BJ (cell line): ENCODE measurements at regions not wholly inside any gene's neighbourhood (a gene's known extent, or its start where the extent isn't known, plus 50 kb on each side); places are given as distances from the start of the nearest gene placed in this dataset.

ENCODE experiments used
- CTCF ChIA-PET: fragments of 350-600 bp; formaldehyde crosslinking; extraction: SDS; loops from one replicate; lab custom pipeline; 2021; ENCODE audit warnings: antibody characterized with exemption, inconsistent platforms; lab: Yijun Ruan, JAX
- POLR2A ChIA-PET: fragments of 300-600 bp; sonication (Branson Sonifier 250); formaldehyde crosslinking; extraction: SDS; loops from one replicate; lab custom pipeline; 2021; ENCODE audit warnings: antibody characterized with exemption; lab: Charles Lee
- DNase-seq: peaks from one replicate; pipeline ENCODE4 v3.0.0-alpha.2; 2011; ENCODE audit warnings: low read depth
- H3K27me3 ChIP-seq: 2 replicates; pipeline ENCODE4 v1.6.0; 2011; ENCODE audit warnings: low read length; ENCODE audit not compliant: control insufficient read depth, insufficient read depth
- H3K36me3 ChIP-seq: 2 replicates; pipeline ENCODE4 v1.5.1; 2011; ENCODE audit warnings: low read length; ENCODE audit not compliant: control insufficient read depth, insufficient read depth
- H3K4me3 ChIP-seq: 2 replicates; pipeline ENCODE4 v1.5.1; 2011; ENCODE audit warnings: low read depth, mild to moderate bottlenecking, control low read depth, low read length
- TF ChIP-seq, protein P1 (sequence below): IDR thresholded peaks from 2 replicates; pipeline ENCODE4 v1.5.1; 2011; ENCODE audit warnings: low read depth, mild to moderate bottlenecking, control low read depth, inconsistent platforms, low read length, moderate library complexity; ENCODE audit not compliant: insufficient read depth

DNA sequence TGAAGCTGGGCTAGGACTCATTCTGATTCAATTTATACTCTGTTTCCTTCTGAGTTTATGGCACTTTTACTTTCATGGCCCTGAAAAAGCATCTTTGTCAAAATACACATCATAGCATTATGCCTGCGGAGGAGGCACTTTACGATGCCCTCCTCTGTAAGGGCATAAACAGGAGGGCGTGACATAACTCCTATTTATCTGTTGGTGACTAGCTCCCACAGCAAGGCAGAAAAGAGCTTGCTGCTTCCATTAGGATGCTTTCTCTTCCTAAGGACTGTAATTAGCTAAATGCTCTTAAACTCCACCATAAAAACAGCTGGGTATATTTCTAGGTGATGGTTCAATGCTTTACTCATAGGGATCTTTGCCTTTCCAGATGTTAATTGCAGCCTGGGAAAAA is 315.2 kb upstream of the GHITM start:
- H3K27me3 ChIP-seq = no peaks in the 10 kb centered on the region
- ChIA-PET POLR2A (no interaction called here), CTCF (interaction anchor here (0.9 kb wide), 1 partner anchor 16 kb away, joined by 4 read pairs; no protein-coding TSS in a partner anchor)
- TF ChIP-seq, protein P1, sequence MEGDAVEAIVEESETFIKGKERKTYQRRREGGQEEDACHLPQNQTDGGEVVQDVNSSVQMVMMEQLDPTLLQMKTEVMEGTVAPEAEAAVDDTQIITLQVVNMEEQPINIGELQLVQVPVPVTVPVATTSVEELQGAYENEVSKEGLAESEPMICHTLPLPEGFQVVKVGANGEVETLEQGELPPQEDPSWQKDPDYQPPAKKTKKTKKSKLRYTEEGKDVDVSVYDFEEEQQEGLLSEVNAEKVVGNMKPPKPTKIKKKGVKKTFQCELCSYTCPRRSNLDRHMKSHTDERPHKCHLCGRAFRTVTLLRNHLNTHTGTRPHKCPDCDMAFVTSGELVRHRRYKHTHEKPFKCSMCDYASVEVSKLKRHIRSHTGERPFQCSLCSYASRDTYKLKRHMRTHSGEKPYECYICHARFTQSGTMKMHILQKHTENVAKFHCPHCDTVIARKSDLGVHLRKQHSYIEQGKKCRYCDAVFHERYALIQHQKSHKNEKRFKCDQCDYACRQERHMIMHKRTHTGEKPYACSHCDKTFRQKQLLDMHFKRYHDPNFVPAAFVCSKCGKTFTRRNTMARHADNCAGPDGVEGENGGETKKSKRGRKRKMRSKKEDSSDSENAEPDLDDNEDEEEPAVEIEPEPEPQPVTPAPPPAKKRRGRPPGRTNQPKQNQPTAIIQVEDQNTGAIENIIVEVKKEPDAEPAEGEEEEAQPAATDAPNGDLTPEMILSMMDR = no peak
- no peak for DNase-seq
- no peaks in the 10 kb centered on the region for H3K36me3 ChIP-seq
- no peak overlapping the region for H3K4me3 ChIP-seq

DNA sequence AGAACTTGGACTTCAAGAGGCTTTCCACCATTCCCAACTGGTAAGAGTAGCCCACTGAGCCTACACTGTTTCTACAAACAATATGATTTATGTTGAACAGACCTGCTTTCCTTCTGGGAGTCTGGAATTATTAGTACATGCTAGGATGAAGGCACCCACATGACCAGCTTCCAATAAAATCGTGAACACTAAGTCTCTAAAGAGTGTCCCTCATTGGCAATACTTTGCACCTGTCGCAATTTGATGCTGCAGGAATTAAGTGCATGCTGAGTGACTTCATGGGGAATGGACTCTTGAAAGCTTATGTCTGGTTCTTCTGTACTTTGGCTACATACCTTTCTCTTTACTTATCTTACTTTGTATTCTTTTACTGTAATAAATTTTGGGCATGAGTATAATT is 305.2 kb upstream of the GHITM start:
- POLR2A ChIA-PET = no interaction called here
- Histone ChIP-seq H3K27me3 (no peaks in the 10 kb centered on the region), H3K4me3 (no peak overlapping the region), H3K36me3 (no peaks in the 10 kb centered on the region)
- no peak for DNase-seq
- TF ChIP-seq, protein P1 = no peak
- CTCF ChIA-PET = no interaction called here

DNA sequence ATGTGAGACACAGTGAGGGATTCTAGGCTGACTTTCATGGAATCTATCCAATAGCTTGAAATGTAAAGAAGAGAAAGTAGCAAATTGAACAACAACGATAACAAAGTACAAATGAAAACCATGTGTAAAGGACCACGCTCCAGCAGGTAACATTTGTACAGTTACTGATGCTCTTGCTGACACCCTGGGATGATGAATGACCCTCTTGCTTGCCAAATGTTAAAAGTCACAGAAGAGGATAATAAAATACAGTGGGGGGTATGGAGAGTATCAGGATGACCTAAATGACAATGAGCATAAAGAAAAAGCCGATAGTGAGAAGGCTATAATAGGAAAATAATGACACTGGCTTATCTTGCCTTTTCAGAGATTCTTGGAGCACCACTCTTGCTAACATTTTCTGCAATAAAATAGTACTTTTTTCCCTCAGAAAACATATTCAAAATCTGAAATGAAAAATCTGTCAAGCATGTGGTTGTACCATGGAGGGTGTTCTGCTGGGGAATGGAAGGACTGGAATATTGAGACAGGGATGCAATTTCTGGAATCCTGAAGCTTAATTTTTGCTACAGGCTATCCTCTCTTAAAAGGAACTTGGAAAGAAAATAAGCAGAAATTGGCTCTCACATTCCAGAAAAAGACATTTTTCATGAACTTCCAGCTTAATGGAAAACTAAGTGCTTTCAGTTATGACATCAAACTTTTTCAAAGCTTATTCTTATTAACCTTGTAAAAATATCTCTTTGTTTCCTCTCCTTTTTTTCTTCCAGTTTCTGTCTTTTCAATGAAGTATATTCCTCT is 303.2 kb upstream of the GHITM start:
- H3K36me3 ChIP-seq = no peaks in the 10 kb centered on the region
- CTCF ChIA-PET = no interaction called here

DNA sequence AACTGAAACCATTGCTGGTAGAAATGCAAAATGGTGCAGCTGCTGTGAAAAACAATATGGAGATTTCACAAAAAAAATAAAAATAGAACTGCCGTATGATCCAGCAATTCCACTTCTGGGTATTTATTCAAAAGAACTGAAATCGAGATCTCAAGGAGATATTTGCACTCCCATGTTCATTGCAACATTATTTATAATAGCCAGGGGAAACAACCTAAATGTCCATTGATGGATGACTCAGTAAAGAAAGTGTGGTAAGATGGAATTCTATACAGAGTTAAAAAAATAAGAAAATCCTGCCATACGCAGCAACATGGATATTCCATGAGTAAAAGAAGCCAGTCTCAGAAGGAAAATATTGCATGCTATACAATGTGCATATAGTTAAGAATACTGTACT is 290.6 kb upstream of the GHITM start:
- H3K27me3 ChIP-seq = no peaks in the 10 kb centered on the region
- POLR2A ChIA-PET = no interaction called here

More for the DNA sequence above, 303.2 kb upstream of the GHITM start:
- TF ChIP-seq, protein P1 = no peak
- POLR2A ChIA-PET = no interaction called here
- H3K27me3 ChIP-seq = no peaks in the 10 kb centered on the region
- DNase-seq = no peak
- no peak overlapping the region for H3K4me3 ChIP-seq

DNA sequence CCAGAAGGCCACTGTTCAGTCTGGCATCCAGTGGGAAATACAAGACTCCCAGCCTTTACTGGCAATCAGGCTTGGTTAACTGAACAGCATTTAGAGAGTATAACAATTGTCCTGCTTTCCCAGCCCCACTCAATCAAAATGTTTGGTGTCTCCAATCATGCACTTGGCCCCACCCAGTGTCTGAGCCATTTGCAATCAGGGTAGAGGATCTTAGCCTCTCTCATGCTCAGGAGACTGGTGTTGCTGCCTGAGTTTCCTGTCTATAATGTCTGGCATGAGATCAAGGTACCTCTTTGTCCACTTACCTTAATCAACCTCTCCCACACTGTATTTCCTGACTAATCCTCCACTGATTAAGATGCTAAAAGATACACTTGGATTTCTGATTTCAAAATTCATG is 290.2 kb upstream of the GHITM start:
- no peak for DNase-seq

More for the DNA sequence above, 290.6 kb upstream of the GHITM start:
- H3K36me3 ChIP-seq = no peaks in the 10 kb centered on the region
- CTCF ChIA-PET = no interaction called here
- TF ChIP-seq, protein P1 = no peak
- H3K4me3 ChIP-seq = no peak overlapping the region
- no peak for DNase-seq

More for the DNA sequence above, 290.2 kb upstream of the GHITM start:
- H3K4me3 ChIP-seq = no peak overlapping the region
- TF ChIP-seq, protein P1 = no peak
- ChIA-PET CTCF (no interaction called here), POLR2A (no interaction called here)
- no peaks in the 10 kb centered on the region for H3K27me3 ChIP-seq
- H3K36me3 ChIP-seq = no peaks in the 10 kb centered on the region
